H9 (cell line): ENCODE measurements at regions not wholly inside any gene's neighbourhood (a gene's known extent, or its start where the extent isn't known, plus 50 kb on each side); places are given as distances from the start of the nearest gene placed in this dataset.

Experiments used
- DNase-seq: peaks from one replicate; pipeline ENCODE4 v3.0.0-alpha.2; 2017
- H2AFZ ChIP-seq: one replicate; pipeline ENCODE4 v1.6.1; 2013; ENCODE audit warnings: mild to moderate bottlenecking, low read length, control low read depth, moderate library complexity
- H2AK5ac ChIP-seq: 2 replicates; pipeline ENCODE4 v1.6.1; 2013; ENCODE audit warnings: low read length, control low read depth, mixed read lengths; ENCODE audit not compliant: insufficient read length
- H2BK120ac ChIP-seq: one replicate; pipeline ENCODE4 v1.6.1; 2013; ENCODE audit warnings: low read depth, mild to moderate bottlenecking, low read length, control low read depth, inconsistent platforms; ENCODE audit not compliant: poor library complexity, severe bottlenecking
- H2BK12ac ChIP-seq: 2 replicates; pipeline ENCODE4 v1.6.1; 2013; ENCODE audit warnings: low read length, control low read depth, mixed read lengths, low read depth; ENCODE audit not compliant: insufficient read length
- H2BK15ac ChIP-seq: 2 replicates; pipeline ENCODE4 v1.6.1; 2013; ENCODE audit warnings: low read depth, low read length, control low read depth
- H2BK20ac ChIP-seq: one replicate; pipeline ENCODE4 v1.6.1; 2013; ENCODE audit warnings: low read depth, mild to moderate bottlenecking, low read length, control low read depth, inconsistent platforms; ENCODE audit not compliant: poor library complexity, severe bottlenecking
- H2BK5ac ChIP-seq: 2 replicates; pipeline ENCODE4 v1.6.1; 2013; ENCODE audit warnings: low read length, control low read depth, mixed read lengths; ENCODE audit not compliant: insufficient read length
- H3K14ac ChIP-seq: 2 replicates; pipeline ENCODE4 v1.6.1; 2013; ENCODE audit warnings: low read length, control low read depth; ENCODE audit not compliant: insufficient read depth
- H3K18ac ChIP-seq: 2 replicates; pipeline ENCODE4 v1.6.1; 2013; ENCODE audit warnings: low read depth, mild to moderate bottlenecking, mixed read lengths, low read length, control low read depth; ENCODE audit not compliant: insufficient read length
- H3K23ac ChIP-seq: 2 replicates; pipeline ENCODE4 v1.6.1; 2013; ENCODE audit warnings: low read length, control low read depth, mixed read lengths, low read depth; ENCODE audit not compliant: insufficient read length
- H3K23me2 ChIP-seq: 2 replicates; pipeline ENCODE4 v1.6.1; 2013; ENCODE audit warnings: low read depth, mild to moderate bottlenecking, mixed read lengths, low read length, control low read depth; ENCODE audit not compliant: insufficient read length, poor library complexity, severe bottlenecking
- H3K27ac ChIP-seq: 2 replicates; pipeline ENCODE4 v1.5.1; 2013; ENCODE audit warnings: low read length, control low read depth, mixed read lengths, low read depth; ENCODE audit not compliant: insufficient read length
- H3K27me3 ChIP-seq: 2 replicates; pipeline ENCODE4 v1.6.1; 2013; ENCODE audit warnings: low read length, control low read depth, inconsistent platforms; ENCODE audit not compliant: insufficient read depth
- H3K4ac ChIP-seq: 2 replicates; pipeline ENCODE4 v1.6.1; 2013; ENCODE audit warnings: low read depth, mild to moderate bottlenecking, control low read depth, inconsistent platforms, low read length, moderate library complexity
- H3K4me1 ChIP-seq: 2 replicates; pipeline ENCODE4 v1.6.1; 2013; ENCODE audit warnings: low read length, control low read depth, inconsistent platforms; ENCODE audit not compliant: insufficient read depth
- H3K4me2 ChIP-seq: 2 replicates; pipeline ENCODE4 v1.6.1; 2013; ENCODE audit warnings: low read length, control low read depth, mixed read lengths; ENCODE audit not compliant: insufficient read length, insufficient read depth
- H3K56ac ChIP-seq: 2 replicates; pipeline ENCODE4 v1.6.1; 2013; ENCODE audit warnings: low read depth, mild to moderate bottlenecking, mixed read lengths, low read length, control low read depth; ENCODE audit not compliant: insufficient read length
- H3K79me1 ChIP-seq: 2 replicates; pipeline ENCODE4 v1.6.1; 2013; ENCODE audit warnings: low read depth, mild to moderate bottlenecking, moderate library complexity, low read length, control low read depth, inconsistent platforms; ENCODE audit not compliant: insufficient read depth, poor library complexity, severe bottlenecking
- H3K79me2 ChIP-seq: 2 replicates; pipeline ENCODE4 v1.6.1; 2013; ENCODE audit warnings: low read length, control low read depth, inconsistent platforms; ENCODE audit not compliant: insufficient read depth
- H3K9ac ChIP-seq: 2 replicates; pipeline ENCODE4 v1.6.1; 2013; ENCODE audit warnings: low read length, control low read depth, mixed read lengths; ENCODE audit not compliant: insufficient read length; ENCODE audit errors: extremely low read depth
- H3K9me3 ChIP-seq: one replicate; pipeline ENCODE4 v1.6.1; 2013; ENCODE audit warnings: low read depth, low read length, inconsistent platforms; ENCODE audit not compliant: control insufficient read depth
- H3T11ph ChIP-seq: one replicate; pipeline ENCODE4 v1.6.1; 2013; ENCODE audit warnings: mild to moderate bottlenecking, low read length, control low read depth, inconsistent platforms
- H4K20me1 ChIP-seq: one replicate; pipeline ENCODE4 v1.6.1; 2013; ENCODE audit not compliant: control insufficient read depth, insufficient read length, insufficient read depth
- H4K5ac ChIP-seq: 2 replicates; pipeline ENCODE4 v1.6.1; 2013; ENCODE audit warnings: low read depth, mild to moderate bottlenecking, mixed read lengths, low read length, control low read depth; ENCODE audit not compliant: insufficient read length
- H4K8ac ChIP-seq: replicated peaks from 2 replicates; pipeline ENCODE4 v1.6.1; 2013; ENCODE audit warnings: low read length, control low read depth, mixed read lengths, low read depth; ENCODE audit not compliant: insufficient read length
- H4K91ac ChIP-seq: 2 replicates; pipeline ENCODE4 v1.6.1; 2013; ENCODE audit warnings: low read depth, mild to moderate bottlenecking, moderate library complexity, mixed read lengths, low read length, control low read depth; ENCODE audit not compliant: insufficient read length
- H3K27ac Mint-ChIP-seq, 3 experiments: 2 replicates in 2 of 3; 3 replicates in 1 of 3; pipeline ENCODE4 v1.8.0; 2020 to 2021; ENCODE audit warnings: mixed read lengths in 3 of 3, mild to moderate bottlenecking in 1 of 3, moderate library complexity in 1 of 3
- H3K27me3 Mint-ChIP-seq: 2 replicates; pipeline ENCODE4 v1.8.0; 2021; ENCODE audit warnings: low read depth, mild to moderate bottlenecking, moderate library complexity, mixed read lengths
- H3K36me3 Mint-ChIP-seq, 3 experiments: 2 replicates in 2 of 3; 3 replicates in 1 of 3; pipeline ENCODE4 v1.8.0; 2020 to 2021; ENCODE audit warnings: low read depth in 3 of 3, mixed read lengths in 3 of 3; ENCODE audit not compliant: insufficient read depth in 1 of 3
- H3K4me1 Mint-ChIP-seq, 2 experiments: 2 replicates each; pipeline ENCODE4 v1.8.0; 2020; ENCODE audit warnings: mixed read lengths in 2 of 2
- H3K4me3 Mint-ChIP-seq, 2 experiments: 2 replicates in 1 of 2; 3 replicates in 1 of 2; pipeline ENCODE4 v1.8.0; 2020 to 2021; ENCODE audit warnings: mild to moderate bottlenecking in 2 of 2, mixed read lengths in 2 of 2, moderate library complexity in 1 of 2
- H3K9me3 Mint-ChIP-seq, 2 experiments: 2 replicates in 1 of 2; 3 replicates in 1 of 2; pipeline ENCODE4 v1.8.0; 2020; ENCODE audit warnings: mild to moderate bottlenecking in 2 of 2, mixed read lengths in 2 of 2, moderate library complexity in 1 of 2
- CTCF ChIP-seq: fragments of 200-600 bp; sonication (generic); conservative IDR thresholded peaks from 3 replicates; pipeline ENCODE4 v1.8.0; 2021; ENCODE audit warnings: antibody characterized with exemption, mild to moderate bottlenecking

DNA sequence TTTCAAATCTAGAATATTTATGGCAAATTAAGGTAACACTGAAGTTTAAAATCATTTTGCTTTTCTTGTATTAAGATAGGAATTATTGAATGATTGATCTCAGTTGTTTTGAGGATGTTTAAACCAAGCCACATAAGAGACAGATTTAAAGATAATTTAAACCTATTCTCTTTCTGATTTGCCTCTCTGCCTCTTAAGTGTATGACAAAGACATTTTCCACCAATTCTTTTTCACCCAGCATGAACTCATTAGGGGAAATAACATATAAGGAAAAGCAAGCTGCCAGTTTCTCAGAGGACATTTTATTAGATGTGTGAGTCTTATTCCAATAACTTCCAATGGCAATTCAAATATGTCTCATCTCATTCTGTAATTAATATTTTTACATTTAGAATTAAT is 568.3 kb upstream of the MEF2C start:
- Histone ChIP-seq H3K4ac (no peak overlapping the region), H2AFZ (no peak overlapping the region), H3K79me1 (no peaks in the 10 kb centered on the region), H2BK120ac (no peak overlapping the region), H3K9ac (no peak overlapping the region), H2BK5ac (no peak overlapping the region), H2BK20ac (no peak overlapping the region), H3K27ac (no peak overlapping the region), H4K8ac (no peak overlapping the region), H3K18ac (no peak overlapping the region), H4K5ac (no peak overlapping the region), H3K79me2 (no peaks in the 10 kb centered on the region), H3K4me1 (peaks cover 2% of the 10 kb centered on the region; the same call in 1 of the 2 replicates), H3K23ac (no peak overlapping the region), H3K9me3 (no peaks in the 10 kb centered on the region), H3K27me3 (no peaks in the 10 kb centered on the region), H2BK15ac (no peak overlapping the region), H3T11ph (no peak overlapping the region), H2AK5ac (no peak overlapping the region), H4K20me1 (no peaks in the 10 kb centered on the region), H2BK12ac (no peak overlapping the region), H3K56ac (no peak overlapping the region), H3K23me2 (no peaks in the 10 kb centered on the region), H3K14ac (no peak overlapping the region), H3K4me2 (no peak overlapping the region), H4K91ac (no peak overlapping the region)
- no peaks in the 10 kb centered on the region for H3K36me3 Mint-ChIP-seq
- peak overlapping the region in 2 of 3 experiments; percentile 69 to 84; a peak in 5 of 7 replicates for H3K27ac Mint-ChIP-seq
- H3K27me3 Mint-ChIP-seq: no peaks in the 10 kb centered on the region
- H3K4me1 Mint-ChIP-seq: peaks cover 42 to 46% of the 10 kb centered on the region in 2 experiments
- no peak overlapping the region for H3K4me3 Mint-ChIP-seq
- DNase-seq: no peak
- H3K9me3 Mint-ChIP-seq: no peaks in the 10 kb centered on the region
- no peak for TF ChIP-seq CTCF
